ENCODE measurements at regions not wholly inside any gene's neighbourhood (a gene's known extent, or its start where the extent isn't known, plus 50 kb on each side); places are given as distances from the start of the nearest gene placed in this dataset.

DNA sequence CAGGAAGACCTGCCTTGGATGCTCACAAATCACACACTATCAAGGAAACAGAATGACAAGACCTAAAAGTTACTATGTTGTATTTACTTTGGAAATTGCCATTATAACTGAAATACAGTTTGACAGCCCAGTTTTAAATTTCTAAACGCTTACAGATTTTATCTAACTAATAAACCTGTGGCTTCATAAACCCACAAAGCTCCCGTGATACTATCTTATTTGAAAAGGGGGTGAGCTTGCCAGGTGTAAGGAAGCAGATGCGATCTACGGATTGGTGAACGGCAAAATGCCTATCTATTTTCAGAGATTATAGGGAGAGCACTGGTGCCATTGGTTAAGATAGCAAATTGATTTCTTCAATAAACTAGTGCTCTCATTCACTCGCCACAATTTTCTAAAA is 485.5 kb downstream of the BCAT1 start:
- TF ChIP-seq, protein P1, sequence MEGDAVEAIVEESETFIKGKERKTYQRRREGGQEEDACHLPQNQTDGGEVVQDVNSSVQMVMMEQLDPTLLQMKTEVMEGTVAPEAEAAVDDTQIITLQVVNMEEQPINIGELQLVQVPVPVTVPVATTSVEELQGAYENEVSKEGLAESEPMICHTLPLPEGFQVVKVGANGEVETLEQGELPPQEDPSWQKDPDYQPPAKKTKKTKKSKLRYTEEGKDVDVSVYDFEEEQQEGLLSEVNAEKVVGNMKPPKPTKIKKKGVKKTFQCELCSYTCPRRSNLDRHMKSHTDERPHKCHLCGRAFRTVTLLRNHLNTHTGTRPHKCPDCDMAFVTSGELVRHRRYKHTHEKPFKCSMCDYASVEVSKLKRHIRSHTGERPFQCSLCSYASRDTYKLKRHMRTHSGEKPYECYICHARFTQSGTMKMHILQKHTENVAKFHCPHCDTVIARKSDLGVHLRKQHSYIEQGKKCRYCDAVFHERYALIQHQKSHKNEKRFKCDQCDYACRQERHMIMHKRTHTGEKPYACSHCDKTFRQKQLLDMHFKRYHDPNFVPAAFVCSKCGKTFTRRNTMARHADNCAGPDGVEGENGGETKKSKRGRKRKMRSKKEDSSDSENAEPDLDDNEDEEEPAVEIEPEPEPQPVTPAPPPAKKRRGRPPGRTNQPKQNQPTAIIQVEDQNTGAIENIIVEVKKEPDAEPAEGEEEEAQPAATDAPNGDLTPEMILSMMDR (conservative IDR thresholded peaks at IDR 0.05; ENCODE audit: low read depth, low read length): no peak
- TF ChIP-seq EZH2 (IDR thresholded peaks at IDR 0.05; ENCODE audit: low read length, unreplicated experiment) (no peak), EZH2phosphoT487 (IDR thresholded peaks at IDR 0.05; ENCODE audit: borderline replicate concordance, low read length) (no peak)

Data from PC-3 (cell line).